ENCODE measurements at regions not wholly inside any gene's neighbourhood (a gene's known extent, or its start where the extent isn't known, plus 50 kb on each side); places are given as distances from the start of the nearest gene placed in this dataset.

GRCh38 chr10:84944187-84944586, 615.8 kb downstream of the CCSER2 start:
- FAIRE-seq (no peak), DNase-seq (no peak)
- Histone ChIP-seq H3K4me1 (ENCODE audit: control insufficient read depth in 2 of 3, insufficient read depth in 2 of 3, low read depth in 1 of 3, low read length in 3 of 3) (no peaks in the 10 kb centered on the region), H3K27me3 (ENCODE audit: control insufficient read depth, insufficient read depth, low read length) (no peaks in the 10 kb centered on the region), H3K9ac (ENCODE audit: low read length in 3 of 3) (no peak overlapping the region), H3K27ac (ENCODE audit: low read depth in 2 of 2, low read length in 2 of 2) (no peak overlapping the region), H3K9me3 (ENCODE audit: control insufficient read depth in 2 of 3, insufficient read depth in 1 of 3, low read length in 3 of 3) (no peaks in the 10 kb centered on the region), H3K36me3 (ENCODE audit: control insufficient read depth in 2 of 3, insufficient read depth in 3 of 3, low read length in 3 of 3) (no peaks in the 10 kb centered on the region), H3K4me3 (ENCODE audit: low read length in 3 of 3) (no peak overlapping the region)
- intact Hi-C loops (cut with DNase I): no loop called here
- no peak for TF ChIP-seq CTCF (IDR thresholded peaks at IDR 0.05; ENCODE audit: borderline replicate concordance, extremely low read depth, insufficient read depth)

- intact Hi-C loops (cut with DNase I): no loop called here
These were observed 617.4 kb downstream of the CCSER2 start for GRCh38 chr10:84945791-84946190.

GRCh38 chr10:84946904-84947303, 618.5 kb downstream of the CCSER2 start:
- Histone ChIP-seq H3K9me3 (ENCODE audit: control insufficient read depth in 2 of 3, insufficient read depth in 1 of 3, low read length in 3 of 3) (no peaks in the 10 kb centered on the region), H3K27ac (ENCODE audit: low read depth in 2 of 2, low read length in 2 of 2) (no peak overlapping the region), H3K9ac (ENCODE audit: low read length in 3 of 3) (no peak overlapping the region), H3K27me3 (ENCODE audit: control insufficient read depth, insufficient read depth, low read length) (no peaks in the 10 kb centered on the region), H3K36me3 (ENCODE audit: control insufficient read depth in 2 of 3, insufficient read depth in 3 of 3, low read length in 3 of 3) (no peaks in the 10 kb centered on the region), H3K4me1 (ENCODE audit: control insufficient read depth in 2 of 3, insufficient read depth in 2 of 3, low read depth in 1 of 3, low read length in 3 of 3) (no peaks in the 10 kb centered on the region), H3K4me3 (ENCODE audit: low read length in 3 of 3) (no peak overlapping the region)
- FAIRE-seq (no peak), DNase-seq (no peak)
- intact Hi-C loops (cut with DNase I): no loop called here
- no peak for TF ChIP-seq CTCF (IDR thresholded peaks at IDR 0.05; ENCODE audit: borderline replicate concordance, extremely low read depth, insufficient read depth)

More at GRCh38 chr10:84945791-84946190, 617.4 kb downstream of the CCSER2 start:
- TF ChIP-seq CTCF (IDR thresholded peaks at IDR 0.05; ENCODE audit: borderline replicate concordance, extremely low read depth, insufficient read depth): no peak
- no peaks in the 10 kb centered on the region for H3K4me1 ChIP-seq (ENCODE audit: control insufficient read depth in 2 of 3, insufficient read depth in 2 of 3, low read depth in 1 of 3, low read length in 3 of 3)
- H3K4me3 ChIP-seq (ENCODE audit: low read length in 3 of 3): no peak overlapping the region
- no peaks in the 10 kb centered on the region for H3K27me3 ChIP-seq (ENCODE audit: control insufficient read depth, insufficient read depth, low read length)
- H3K9me3 ChIP-seq (ENCODE audit: control insufficient read depth in 2 of 3, insufficient read depth in 1 of 3, low read length in 3 of 3): no peaks in the 10 kb centered on the region
- no peak overlapping the region for H3K9ac ChIP-seq (ENCODE audit: low read length in 3 of 3)
- DNase-seq (no peak), FAIRE-seq (no peak)
- no peak overlapping the region for H3K27ac ChIP-seq (ENCODE audit: low read depth in 2 of 2, low read length in 2 of 2)
- H3K36me3 ChIP-seq (ENCODE audit: control insufficient read depth in 2 of 3, insufficient read depth in 3 of 3, low read length in 3 of 3): no peaks in the 10 kb centered on the region

GRCh38 chr10:84948644-84949043, 620.3 kb downstream of the CCSER2 start:
- intact Hi-C loops (cut with DNase I): no loop called here
- no peak for DNase-seq
- no peak overlapping the region for H3K27ac ChIP-seq (ENCODE audit: low read depth in 2 of 2, low read length in 2 of 2)
- no peak overlapping the region for H3K4me3 ChIP-seq (ENCODE audit: low read length in 3 of 3)
- no peaks in the 10 kb centered on the region for H3K27me3 ChIP-seq (ENCODE audit: control insufficient read depth, insufficient read depth, low read length)
- FAIRE-seq: no peak
- H3K9me3 ChIP-seq (ENCODE audit: control insufficient read depth in 2 of 3, insufficient read depth in 1 of 3, low read length in 3 of 3): no peaks in the 10 kb centered on the region
- no peaks in the 10 kb centered on the region for H3K4me1 ChIP-seq (ENCODE audit: control insufficient read depth in 2 of 3, insufficient read depth in 2 of 3, low read depth in 1 of 3, low read length in 3 of 3)
- no peak for TF ChIP-seq CTCF (IDR thresholded peaks at IDR 0.05; ENCODE audit: borderline replicate concordance, extremely low read depth, insufficient read depth)
- no peak overlapping the region for H3K9ac ChIP-seq (ENCODE audit: low read length in 3 of 3)
- no peaks in the 10 kb centered on the region for H3K36me3 ChIP-seq (ENCODE audit: control insufficient read depth in 2 of 3, insufficient read depth in 3 of 3, low read length in 3 of 3)

Measured in kidney (tissue), 13 donors.